NCI-H1930 (cell line): ENCODE measurements at regions not wholly inside any gene's neighbourhood (a gene's known extent, or its start where the extent isn't known, plus 50 kb on each side); places are given as distances from the start of the nearest gene placed in this dataset.

Experiments used
- DNase-seq, 2 experiments: peaks; one replicate each; lab custom pipeline; 2025; lab: John Stamatoyannopoulos, UW

- DNase-seq: no peak
Measured at GRCh38 chr6:147757291-147757690, 248.8 kb downstream of the SAMD5 start.

- DNase-seq: no peak
Measured at GRCh38 chr6:147758303-147758702, 249.8 kb downstream of the SAMD5 start.

GRCh38 chr6:147759093-147759492 is 250.6 kb downstream of the SAMD5 start:
- peak in 1 of 2 experiments; percentile 11 for DNase-seq

- DNase-seq: no peak
Measured at GRCh38 chr6:147759536-147759935, 251.0 kb downstream of the SAMD5 start.

GRCh38 chr6:147765541-147765940 is 257.1 kb downstream of the SAMD5 start:
- no peak for DNase-seq

- DNase-seq: no peak
Measured at GRCh38 chr6:147768969-147769368, 260.5 kb downstream of the SAMD5 start.

- no peak for DNase-seq
Measured at GRCh38 chr6:147769496-147770087, 261.1 kb downstream of the SAMD5 start.

- no peak for DNase-seq
Measured at GRCh38 chr6:147770221-147770620, 261.7 kb downstream of the SAMD5 start.

- DNase-seq: no peak
Measured at GRCh38 chr6:147772724-147773123, 264.2 kb downstream of the SAMD5 start.

- no peak for DNase-seq
Measured at GRCh38 chr6:147774856-147775255, 266.4 kb downstream of the SAMD5 start.

- no peak for DNase-seq
Measured at GRCh38 chr6:147776631-147777213, 268.2 kb downstream of the SAMD5 start.

- no peak for DNase-seq
Measured at GRCh38 chr6:147779624-147780023, 271.1 kb downstream of the SAMD5 start.

- DNase-seq: no peak
Measured at GRCh38 chr6:147782302-147782701, 273.8 kb downstream of the SAMD5 start.

- DNase-seq: no peak
Measured at GRCh38 chr6:147784371-147784770, 275.9 kb downstream of the SAMD5 start.

- no peak for DNase-seq
Measured at GRCh38 chr6:147787417-147787816, 278.9 kb downstream of the SAMD5 start.

GRCh38 chr6:147789430-147789947 is 281.0 kb downstream of the SAMD5 start:
- no peak for DNase-seq

- no peak for DNase-seq
Measured at GRCh38 chr6:147793871-147794643, 285.6 kb downstream of the SAMD5 start.

GRCh38 chr6:147802459-147802858 is 294.0 kb downstream of the SAMD5 start:
- no peak for DNase-seq

- DNase-seq: no peak
Measured at GRCh38 chr6:147805155-147805554, 296.7 kb downstream of the SAMD5 start.

- no peak for DNase-seq
Measured at GRCh38 chr6:147806697-147807096, 298.2 kb downstream of the SAMD5 start.

GRCh38 chr6:147808640-147809039 is 300.1 kb downstream of the SAMD5 start:
- DNase-seq: no peak

- DNase-seq: no peak
Measured at GRCh38 chr6:147811913-147812629, 303.6 kb downstream of the SAMD5 start.
